NCI-H2171 (cell line): ENCODE measurements at regions not wholly inside any gene's neighbourhood (a gene's known extent, or its start where the extent isn't known, plus 50 kb on each side); places are given as distances from the start of the nearest gene placed in this dataset.

ENCODE experiments used
- DNase-seq: peaks from one replicate; lab custom pipeline; 2025; lab: John Stamatoyannopoulos, UW

GRCh38 chr9:29822458-29822857, 2249.2 kb upstream of the C9orf72 start:
- no peak for DNase-seq

GRCh38 chr9:29826421-29826820, 2253.1 kb upstream of the C9orf72 start:
- DNase-seq = no peak

- no peak for DNase-seq
Measured at GRCh38 chr9:29830821-29831220, 2257.5 kb upstream of the C9orf72 start.

- DNase-seq = no peak
Measured at GRCh38 chr9:29838491-29839020, 2265.3 kb upstream of the C9orf72 start.

- no peak for DNase-seq
Measured at GRCh38 chr9:29844251-29844650, 2271.0 kb upstream of the C9orf72 start.

- DNase-seq = no peak
Measured at GRCh38 chr9:29850664-29851063, 2277.4 kb upstream of the C9orf72 start.

- no peak for DNase-seq
Measured at GRCh38 chr9:29861803-29862202, 2288.5 kb upstream of the C9orf72 start.

- DNase-seq = no peak
Measured at GRCh38 chr9:29865764-29866313, 2292.6 kb upstream of the C9orf72 start.

- DNase-seq = no peak
Measured at GRCh38 chr9:29866556-29866955, 2293.3 kb upstream of the C9orf72 start.

GRCh38 chr9:29873579-29873978, 2300.3 kb upstream of the C9orf72 start:
- DNase-seq = no peak

GRCh38 chr9:29875547-29875946, 2302.3 kb upstream of the C9orf72 start:
- DNase-seq = no peak

- no peak for DNase-seq
Measured at GRCh38 chr9:29882767-29883166, 2309.5 kb upstream of the C9orf72 start.

- DNase-seq = no peak
Measured at GRCh38 chr9:29906065-29906464, 2332.8 kb upstream of the C9orf72 start.

GRCh38 chr9:29928072-29928471, 2354.8 kb upstream of the C9orf72 start:
- no peak for DNase-seq

GRCh38 chr9:29939559-29939958, 2366.3 kb upstream of the C9orf72 start:
- DNase-seq = no peak

- DNase-seq = no peak
Measured at GRCh38 chr9:29945012-29945411, 2371.7 kb upstream of the C9orf72 start.

- no peak for DNase-seq
Measured at GRCh38 chr9:29958469-29958868, 2385.2 kb upstream of the C9orf72 start.

- DNase-seq = no peak
Measured at GRCh38 chr9:29965834-29966233, 2392.6 kb upstream of the C9orf72 start.

- no peak for DNase-seq
Measured at GRCh38 chr9:29966247-29966646, 2393.0 kb upstream of the C9orf72 start.

GRCh38 chr9:29968831-29969230, 2395.6 kb upstream of the C9orf72 start:
- DNase-seq = no peak

GRCh38 chr9:29969408-29969807, 2396.1 kb upstream of the C9orf72 start:
- DNase-seq = no peak

- DNase-seq = no peak
Measured at GRCh38 chr9:29969856-29970647, 2396.8 kb upstream of the C9orf72 start.

GRCh38 chr9:29974197-29974596, 2400.9 kb upstream of the C9orf72 start:
- no peak for DNase-seq

GRCh38 chr9:29976981-29977380, 2403.7 kb upstream of the C9orf72 start:
- no peak for DNase-seq
